HEK293 (cell line): ENCODE measurements at regions not wholly inside any gene's neighbourhood (a gene's known extent, or its start where the extent isn't known, plus 50 kb on each side); places are given as distances from the start of the nearest gene placed in this dataset.

Source experiments
- CTCF ChIA-PET: fragments of 350-600 bp; formaldehyde crosslinking; extraction: SDS; loops from one replicate; lab custom pipeline; 2021; ENCODE audit warnings: antibody characterized with exemption; lab: Yijun Ruan, JAX
- POLR2A ChIA-PET: fragments of 300-600 bp; formaldehyde crosslinking; extraction: SDS; loops from one replicate; lab custom pipeline; 2020; ENCODE audit warnings: antibody characterized with exemption, inconsistent platforms; lab: Yijun Ruan, JAX
- H3K27ac ChIP-seq: fragments of 200-500 bp; sonication (Bioruptor generic); 2 replicates; pipeline ENCODE4 v1.5.1; 2014; ENCODE audit warnings: low read depth, low read length, control low read depth, inconsistent platforms; ENCODE audit errors: extremely low read depth
- H3K36me3 ChIP-seq, 2 experiments: fragments of 200-500 bp in 1 of 2; sonication (Bioruptor generic) in 1 of 2; 1 replicate in 1 of 2; 2 replicates in 1 of 2; pipeline ENCODE4 v1.5.1; 2014 to 2017; ENCODE audit warnings: inconsistent platforms in 2 of 2, low read length in 2 of 2; ENCODE audit not compliant: control insufficient read depth in 2 of 2, insufficient read depth in 1 of 2
- H3K4me1 ChIP-seq: fragments of 200-500 bp; sonication (Bioruptor generic); 2 replicates; pipeline ENCODE4 v1.5.1; 2014; ENCODE audit warnings: mild to moderate bottlenecking, low read length, inconsistent platforms; ENCODE audit not compliant: control insufficient read depth, insufficient read depth
- H3K4me3 ChIP-seq: 2 replicates; pipeline ENCODE4 v1.5.1; 2011; ENCODE audit warnings: low read depth, mild to moderate bottlenecking, control low read depth, low read length, moderate library complexity
- H3K9me3 ChIP-seq: fragments of 200-500 bp; sonication (Bioruptor generic); 2 replicates; pipeline ENCODE4 v1.5.1; 2014; ENCODE audit warnings: low read depth, low read length, inconsistent platforms; ENCODE audit not compliant: control insufficient read depth, insufficient read depth
- BCL11B ChIP-seq: fragments of 450-650 bp; formaldehyde crosslinking; IDR thresholded peaks from 2 replicates; pipeline ENCODE4 v1.5.1; 2016; ENCODE audit warnings: low read depth, missing biosample characterization, missing genetic modification characterization
- KLF7 ChIP-seq: fragments of 450-650 bp; formaldehyde crosslinking; IDR thresholded peaks from 2 replicates; pipeline ENCODE4 v1.5.1; 2016; ENCODE audit warnings: missing biosample characterization, missing genetic modification characterization, borderline replicate concordance
- OVOL3 ChIP-seq: fragments of 450-650 bp; formaldehyde crosslinking; IDR thresholded peaks from 2 replicates; pipeline ENCODE4 v1.5.1; 2016; ENCODE audit warnings: missing biosample characterization, missing genetic modification characterization
- PBX3 ChIP-seq: sonication (generic); formaldehyde crosslinking; IDR thresholded peaks from 2 replicates; pipeline ENCODE4 v1.8.1; 2022; ENCODE audit warnings: mild to moderate bottlenecking, moderate library complexity, missing genetic modification reagents
- RBAK ChIP-seq: fragments of 450-650 bp; formaldehyde crosslinking; IDR thresholded peaks from 2 replicates; pipeline ENCODE4 v1.5.1; 2016; ENCODE audit warnings: missing biosample characterization, missing genetic modification characterization
- TRIM28 ChIP-seq: IDR thresholded peaks from 2 replicates; pipeline ENCODE4 v1.6.1; 2011; ENCODE audit warnings: low read length, control low read depth, borderline replicate concordance
- ZFP37 ChIP-seq: fragments of 450-650 bp; formaldehyde crosslinking; IDR thresholded peaks from 2 replicates; pipeline ENCODE4 v1.5.1; 2016; ENCODE audit warnings: missing biosample characterization, missing genetic modification characterization
- ZNF211 ChIP-seq: fragments of 450-650 bp; formaldehyde crosslinking; IDR thresholded peaks from 2 replicates; pipeline ENCODE4 v1.5.1; 2016; ENCODE audit warnings: low read depth, missing biosample characterization, missing genetic modification characterization
- ZNF223 ChIP-seq: fragments of 450-650 bp; formaldehyde crosslinking; IDR thresholded peaks from 2 replicates; pipeline ENCODE4 v1.5.1; 2016; ENCODE audit warnings: missing biosample characterization, missing genetic modification characterization
- ZNF23 ChIP-seq: fragments of 450-650 bp; formaldehyde crosslinking; IDR thresholded peaks from 2 replicates; pipeline ENCODE4 v1.5.1; 2016; ENCODE audit warnings: missing biosample characterization, missing genetic modification characterization, borderline replicate concordance
- ZNF266 ChIP-seq: fragments of 450-650 bp; formaldehyde crosslinking; IDR thresholded peaks from 2 replicates; pipeline ENCODE4 v1.5.1; 2016; ENCODE audit warnings: missing biosample characterization, missing genetic modification characterization, low read depth
- ZNF280C ChIP-seq: fragments of 450-650 bp; formaldehyde crosslinking; IDR thresholded peaks from 2 replicates; pipeline ENCODE4 v1.5.1; 2016; ENCODE audit warnings: missing biosample characterization, missing genetic modification characterization
- ZNF280D ChIP-seq: fragments of 450-650 bp; formaldehyde crosslinking; IDR thresholded peaks from 2 replicates; pipeline ENCODE4 v1.5.1; 2016; ENCODE audit warnings: missing biosample characterization, missing genetic modification characterization
- ZNF362 ChIP-seq: fragments of 450-650 bp; formaldehyde crosslinking; IDR thresholded peaks from 2 replicates; pipeline ENCODE4 v1.5.1; 2016; ENCODE audit warnings: missing biosample characterization, missing genetic modification characterization
- ZNF391 ChIP-seq: fragments of 450-650 bp; formaldehyde crosslinking; IDR thresholded peaks from 2 replicates; pipeline ENCODE4 v1.5.1; 2016; ENCODE audit warnings: low read depth, missing biosample characterization, missing genetic modification characterization, borderline replicate concordance
- ZNF530 ChIP-seq: fragments of 450-650 bp; formaldehyde crosslinking; IDR thresholded peaks from 2 replicates; pipeline ENCODE4 v1.5.1; 2016; ENCODE audit warnings: low read depth, missing biosample characterization, missing genetic modification characterization
- ZNF621 ChIP-seq: fragments of 450-650 bp; formaldehyde crosslinking; IDR thresholded peaks from 2 replicates; pipeline ENCODE4 v1.5.1; 2017; ENCODE audit warnings: missing biosample characterization, missing genetic modification characterization
- ZNF623 ChIP-seq: fragments of 450-650 bp; formaldehyde crosslinking; IDR thresholded peaks from 2 replicates; pipeline ENCODE4 v1.5.1; 2016; ENCODE audit warnings: missing biosample characterization, missing genetic modification characterization
- ZNF626 ChIP-seq: fragments of 450-650 bp; sonication (Bioruptor Pico); formaldehyde crosslinking; IDR thresholded peaks from 2 replicates; pipeline ENCODE4 v1.5.1; 2018; ENCODE audit warnings: missing biosample characterization, missing genetic modification characterization, inconsistent platforms
- ZNF658 ChIP-seq: fragments of 450-650 bp; formaldehyde crosslinking; IDR thresholded peaks from 2 replicates; pipeline ENCODE4; 2016; ENCODE audit warnings: missing biosample characterization, missing genetic modification characterization
- ZNF704 ChIP-seq: fragments of 450-650 bp; formaldehyde crosslinking; IDR thresholded peaks from 2 replicates; pipeline ENCODE4 v1.5.1; 2016; ENCODE audit warnings: missing biosample characterization, missing genetic modification characterization
- ZNF785 ChIP-seq: fragments of 450-650 bp; formaldehyde crosslinking; IDR thresholded peaks from 2 replicates; pipeline ENCODE4 v1.5.1; 2016; ENCODE audit warnings: missing biosample characterization, missing genetic modification characterization
- ZSCAN30 ChIP-seq: fragments of 450-650 bp; IDR thresholded peaks from 2 replicates; pipeline ENCODE4 v1.5.1; 2018; ENCODE audit warnings: missing biosample characterization, mild to moderate bottlenecking, missing genetic modification characterization, moderate library complexity

GRCh38 chr3:74127256-74127655 lies 487.2 kb downstream of the CNTN3 start (continued):
- no peak for TF ChIP-seq ZNF280C
- no peak for TF ChIP-seq ZNF785 (tag by site-specific recombination)
- TF ChIP-seq ZNF621: no peak
- TF ChIP-seq BCL11B (tag by site-specific recombination): no peak
- no peak for TF ChIP-seq RBAK
- TF ChIP-seq ZNF211: no peak
- no peak for TF ChIP-seq ZNF266
- TF ChIP-seq KLF7: no peak
- no peak for TF ChIP-seq ZFP37 (tag by site-specific recombination)
- no peak for TF ChIP-seq ZNF623 (tag by site-specific recombination)

- Histone ChIP-seq H3K4me1 (no peaks in the 10 kb centered on the region), H3K9me3 (no peaks in the 10 kb centered on the region), H3K27ac (no peak overlapping the region), H3K36me3 (no peaks in the 10 kb centered on the region), H3K4me3 (no peak overlapping the region)
- CTCF ChIA-PET: no interaction called here
- POLR2A ChIA-PET: no interaction called here
- TF ChIP-seq ZNF23 (tag by site-specific recombination) (no peak), ZNF704 (tag by site-specific recombination) (no peak), ZNF626 (no peak), ZNF223 (tag by site-specific recombination) (no peak), ZNF362 (tag by site-specific recombination) (no peak), ZNF280D (tag by site-specific recombination) (no peak), TRIM28 (no peak), OVOL3 (tag by site-specific recombination) (no peak)
Observed at GRCh38 chr3:74124782-74125181, 489.7 kb downstream of the CNTN3 start.

GRCh38 chr3:74122281-74122680 lies 492.2 kb downstream of the CNTN3 start:
- POLR2A ChIA-PET: no interaction called here
- Histone ChIP-seq H3K4me3 (no peak overlapping the region), H3K27ac (no peak overlapping the region), H3K9me3 (no peaks in the 10 kb centered on the region), H3K4me1 (no peaks in the 10 kb centered on the region), H3K36me3 (no peaks in the 10 kb centered on the region)
- TF ChIP-seq ZNF391 (tag by site-specific recombination) (no peak), PBX3 (CRISPR knock-in tag) (no peak), ZNF658 (tag by site-specific recombination) (no peak), ZNF530 (no peak), ZSCAN30 (tag by site-specific recombination) (no peak)
- CTCF ChIA-PET: no interaction called here
